ENCODE measurements at regions not wholly inside any gene's neighbourhood (a gene's known extent, or its start where the extent isn't known, plus 50 kb on each side); places are given as distances from the start of the nearest gene placed in this dataset.

DNA sequence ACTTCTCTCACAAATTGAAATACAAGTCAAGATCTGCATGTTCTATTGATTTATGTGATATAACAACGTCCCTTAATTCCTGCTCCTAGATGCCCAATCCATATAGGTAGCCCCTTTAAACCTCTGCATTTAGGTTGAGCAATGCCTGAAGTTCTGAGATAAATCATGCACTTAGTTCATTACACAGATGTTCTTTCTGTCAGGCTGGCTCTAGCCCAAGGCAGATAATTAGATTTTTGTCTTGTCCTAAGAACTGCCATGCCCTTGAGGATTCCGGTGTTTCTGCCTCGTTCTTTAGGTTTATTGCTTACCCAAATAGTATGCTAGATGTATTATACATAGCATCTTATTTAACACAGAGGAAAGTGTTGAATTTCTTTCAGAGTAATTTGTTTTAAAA lies 143.1 kb downstream of the TRAM1L1 start:
- TF ChIP-seq POLR2A (IDR thresholded peaks at IDR 0.05): no peak
- no peak for TF ChIP-seq EP300 (IDR thresholded peaks at IDR 0.05)
